GM18861 (cell line): ENCODE measurements at regions not wholly inside any gene's neighbourhood (a gene's known extent, or its start where the extent isn't known, plus 50 kb on each side); places are given as distances from the start of the nearest gene placed in this dataset.

Source experiments
- ATAC-seq: cut with Tn5 transposase; IDR thresholded peaks from one replicate; pipeline ENCODE4 v1.9.1; 2021; ENCODE audit not compliant: unreplicated experiment

GRCh38 chr6:141688916-141689315 lies 443.8 kb upstream of the GJE1 start:
- peak; percentile 70 for ATAC-seq

GRCh38 chr6:141685416-141685815 lies 447.3 kb upstream of the GJE1 start:
- ATAC-seq: no peak

- ATAC-seq: no peak
Observed at GRCh38 chr6:141682391-141682790, 450.3 kb upstream of the GJE1 start.

GRCh38 chr6:141677598-141678211 lies 455.0 kb upstream of the GJE1 start:
- ATAC-seq: no peak

- no peak for ATAC-seq
Observed at GRCh38 chr6:141675957-141676356, 456.8 kb upstream of the GJE1 start.

- ATAC-seq: no peak
Observed at GRCh38 chr6:141669141-141669540, 463.6 kb upstream of the GJE1 start.

GRCh38 chr6:141667580-141668309 lies 465.0 kb upstream of the GJE1 start:
- no peak for ATAC-seq

- no peak for ATAC-seq
Observed at GRCh38 chr6:141666187-141666586, 466.5 kb upstream of the GJE1 start.

- no peak for ATAC-seq
Observed at GRCh38 chr6:141664744-141665143, 468.0 kb upstream of the GJE1 start.

- no peak for ATAC-seq
Observed at GRCh38 chr6:141659582-141659981, 473.1 kb upstream of the GJE1 start.

- ATAC-seq: no peak
Observed at GRCh38 chr6:141658696-141659095, 474.0 kb upstream of the GJE1 start.

- no peak for ATAC-seq
Observed at GRCh38 chr6:141657812-141658211, 474.9 kb upstream of the GJE1 start.

GRCh38 chr6:141653590-141653989 lies 479.1 kb upstream of the GJE1 start:
- no peak for ATAC-seq

GRCh38 chr6:141641951-141642350 lies 490.8 kb upstream of the GJE1 start:
- ATAC-seq: no peak

- ATAC-seq: no peak
Observed at GRCh38 chr6:141641406-141641805, 491.3 kb upstream of the GJE1 start.

- ATAC-seq: no peak
Observed at GRCh38 chr6:141635621-141636020, 497.1 kb upstream of the GJE1 start.

GRCh38 chr6:141634269-141634668 lies 498.5 kb upstream of the GJE1 start:
- no peak for ATAC-seq

- ATAC-seq: no peak
Observed at GRCh38 chr6:141624301-141624700, 508.4 kb upstream of the GJE1 start.

- ATAC-seq: no peak
Observed at GRCh38 chr6:141618180-141618581, 514.5 kb upstream of the GJE1 start.

GRCh38 chr6:141610741-141611140 lies 522.0 kb upstream of the GJE1 start:
- ATAC-seq: no peak

GRCh38 chr6:141607956-141608355 lies 524.8 kb upstream of the GJE1 start:
- ATAC-seq: no peak

GRCh38 chr6:141598487-141598886 lies 534.2 kb upstream of the GJE1 start:
- no peak for ATAC-seq

- ATAC-seq: no peak
Observed at GRCh38 chr6:141594874-141595273, 537.9 kb upstream of the GJE1 start.
